Omental fat pad (tissue), 3 donors: ENCODE measurements at regions not wholly inside any gene's neighbourhood (a gene's known extent, or its start where the extent isn't known, plus 50 kb on each side); places are given as distances from the start of the nearest gene placed in this dataset.

Experiments
- ATAC-seq: fragments of 150-250 bp; one replicate; pipeline ENCODE4 v1.9.1; 2016; ENCODE audit warnings: mild to moderate bottlenecking, moderate library complexity; ENCODE audit not compliant: low FRiP score
- DNase-seq: peaks from one replicate; pipeline ENCODE4 v3.0.0-alpha.2; 2019; ENCODE audit warnings: low spot score
- TF ChIP-seq, protein P1 (sequence below), 3 donors: fragments of 450-650 bp; IDR thresholded peaks; one replicate each; pipeline ENCODE4 v1.5.1; 2016 to 2017; ENCODE audit warnings: antibody characterized with exemption in 3 of 3, mild to moderate bottlenecking in 3 of 3, moderate library complexity in 2 of 3

DNA sequence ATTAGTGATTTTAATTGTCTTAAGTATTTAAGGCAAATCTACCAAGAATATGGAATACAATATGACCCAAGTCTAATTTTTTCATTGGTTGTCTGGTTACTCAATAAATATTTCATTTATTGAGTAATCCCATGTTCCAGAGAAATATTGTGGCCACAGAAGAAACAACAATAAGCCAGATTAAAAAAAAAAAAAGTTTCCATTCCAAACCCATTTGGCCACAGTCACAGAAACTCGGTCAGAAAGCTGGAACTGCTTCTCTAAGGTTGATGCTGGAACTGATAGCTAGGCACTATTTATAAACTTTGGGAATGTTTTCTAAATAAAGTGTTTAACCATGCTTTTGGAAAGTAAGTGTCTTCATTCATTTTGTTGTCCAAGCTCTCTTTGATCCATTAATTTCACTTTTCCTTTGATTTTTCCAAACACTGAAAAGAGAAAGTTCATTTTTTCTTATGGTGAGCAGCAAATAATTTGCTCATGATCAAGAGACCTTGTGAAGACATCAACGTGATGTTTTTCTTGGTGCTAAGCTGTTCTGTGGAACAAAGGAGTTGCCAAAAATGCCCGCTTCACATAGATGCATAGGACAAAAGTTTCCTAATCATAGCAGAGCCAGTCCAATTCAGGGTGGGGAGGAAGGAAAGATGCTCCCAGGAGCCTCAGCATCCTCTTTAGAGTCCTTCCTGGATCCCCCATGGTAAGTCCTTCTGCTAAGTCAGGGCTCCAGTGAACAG is 72.1 kb upstream of the CCBE1 start:
- no peak for DNase-seq
- TF ChIP-seq, protein P1, sequence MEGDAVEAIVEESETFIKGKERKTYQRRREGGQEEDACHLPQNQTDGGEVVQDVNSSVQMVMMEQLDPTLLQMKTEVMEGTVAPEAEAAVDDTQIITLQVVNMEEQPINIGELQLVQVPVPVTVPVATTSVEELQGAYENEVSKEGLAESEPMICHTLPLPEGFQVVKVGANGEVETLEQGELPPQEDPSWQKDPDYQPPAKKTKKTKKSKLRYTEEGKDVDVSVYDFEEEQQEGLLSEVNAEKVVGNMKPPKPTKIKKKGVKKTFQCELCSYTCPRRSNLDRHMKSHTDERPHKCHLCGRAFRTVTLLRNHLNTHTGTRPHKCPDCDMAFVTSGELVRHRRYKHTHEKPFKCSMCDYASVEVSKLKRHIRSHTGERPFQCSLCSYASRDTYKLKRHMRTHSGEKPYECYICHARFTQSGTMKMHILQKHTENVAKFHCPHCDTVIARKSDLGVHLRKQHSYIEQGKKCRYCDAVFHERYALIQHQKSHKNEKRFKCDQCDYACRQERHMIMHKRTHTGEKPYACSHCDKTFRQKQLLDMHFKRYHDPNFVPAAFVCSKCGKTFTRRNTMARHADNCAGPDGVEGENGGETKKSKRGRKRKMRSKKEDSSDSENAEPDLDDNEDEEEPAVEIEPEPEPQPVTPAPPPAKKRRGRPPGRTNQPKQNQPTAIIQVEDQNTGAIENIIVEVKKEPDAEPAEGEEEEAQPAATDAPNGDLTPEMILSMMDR (IDR thresholded peaks at IDR 0.05) = no peak
- no peak for ATAC-seq

DNA sequence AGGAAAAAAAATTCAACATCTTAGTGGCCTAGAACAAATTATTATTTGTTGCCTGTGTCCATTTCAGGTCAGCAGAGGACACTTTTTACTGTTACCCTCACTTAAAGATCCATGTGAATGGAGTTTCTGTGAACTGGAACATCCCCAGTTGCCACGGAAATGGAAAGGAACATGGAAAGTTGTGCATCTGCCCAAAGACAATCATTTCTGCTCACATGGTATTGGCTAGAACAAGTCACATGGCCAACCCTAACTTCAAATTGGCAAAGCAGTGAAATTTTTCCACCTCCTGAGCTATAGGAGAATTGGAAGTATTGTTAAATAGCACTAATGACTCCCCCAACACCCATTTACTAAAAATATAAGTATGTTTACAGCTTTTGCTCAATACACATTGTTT is 71.2 kb upstream of the CCBE1 start:
- DNase-seq (no peak), ATAC-seq (no peak)
- TF ChIP-seq, protein P1 (IDR thresholded peaks at IDR 0.05) = no peak

DNA sequence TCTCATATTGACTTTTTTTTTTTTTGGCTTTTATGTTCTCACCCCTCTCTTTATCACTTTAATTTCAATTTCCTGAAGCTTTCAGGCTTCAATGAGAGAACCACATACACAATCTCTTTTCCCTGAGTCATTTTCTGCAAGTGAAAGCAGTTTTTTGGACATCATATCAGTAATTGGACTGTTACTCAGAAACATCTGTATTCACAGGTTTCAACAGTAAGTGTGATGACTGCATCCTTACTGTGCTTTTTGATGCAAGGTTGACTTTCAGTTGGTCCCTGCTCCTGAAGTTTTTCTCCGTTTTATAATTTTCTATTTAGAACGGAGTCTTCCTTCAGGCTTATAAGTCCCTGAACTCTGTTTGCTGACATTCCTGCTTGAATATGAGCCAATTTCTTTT is 70.5 kb upstream of the CCBE1 start:
- TF ChIP-seq, protein P1 (IDR thresholded peaks at IDR 0.05) = no peak
- DNase-seq (no peak), ATAC-seq (no peak)

DNA sequence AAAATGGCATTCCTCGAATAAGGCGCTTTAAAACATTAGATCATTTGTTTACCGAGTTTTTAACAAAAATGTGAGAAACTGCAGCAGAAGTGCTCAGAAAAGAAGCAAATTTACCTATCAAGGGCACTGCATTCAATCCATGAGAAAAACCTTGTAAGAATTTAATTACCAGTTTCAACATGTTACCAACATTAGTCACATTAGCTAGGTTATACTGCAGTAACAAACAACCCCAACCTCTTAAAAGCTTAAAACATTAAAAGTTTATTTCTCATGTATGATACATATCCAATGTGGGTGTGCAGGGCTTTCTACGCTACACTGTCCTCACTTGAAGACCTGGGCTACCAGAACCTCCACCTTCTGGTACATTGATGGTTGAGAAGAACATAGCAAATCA is 68.1 kb upstream of the CCBE1 start:
- ATAC-seq = no peak
- no peak for DNase-seq
- TF ChIP-seq, protein P1 (IDR thresholded peaks at IDR 0.05) = no peak

DNA sequence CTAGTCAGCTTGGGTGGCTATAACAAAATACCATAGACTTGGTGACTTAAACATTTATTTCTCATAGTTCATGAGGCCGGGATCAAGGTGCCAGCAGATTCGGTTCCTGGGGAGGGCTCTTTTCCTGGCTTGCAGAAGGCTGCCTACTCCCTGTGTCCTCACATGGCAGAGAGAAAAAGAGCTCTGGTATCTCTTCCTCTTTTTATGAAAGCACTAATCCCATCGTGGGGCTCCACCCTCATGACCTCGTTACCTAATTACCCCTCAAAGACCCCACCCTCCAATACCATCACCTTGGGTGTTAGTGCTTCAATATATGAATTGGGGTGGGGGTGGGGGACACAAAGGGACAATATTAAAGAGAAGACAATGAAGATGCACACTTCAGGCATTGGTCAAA is 67.1 kb upstream of the CCBE1 start:
- no peak for DNase-seq
- TF ChIP-seq, protein P1 (IDR thresholded peaks at IDR 0.05) = no peak
- ATAC-seq = no peak

DNA sequence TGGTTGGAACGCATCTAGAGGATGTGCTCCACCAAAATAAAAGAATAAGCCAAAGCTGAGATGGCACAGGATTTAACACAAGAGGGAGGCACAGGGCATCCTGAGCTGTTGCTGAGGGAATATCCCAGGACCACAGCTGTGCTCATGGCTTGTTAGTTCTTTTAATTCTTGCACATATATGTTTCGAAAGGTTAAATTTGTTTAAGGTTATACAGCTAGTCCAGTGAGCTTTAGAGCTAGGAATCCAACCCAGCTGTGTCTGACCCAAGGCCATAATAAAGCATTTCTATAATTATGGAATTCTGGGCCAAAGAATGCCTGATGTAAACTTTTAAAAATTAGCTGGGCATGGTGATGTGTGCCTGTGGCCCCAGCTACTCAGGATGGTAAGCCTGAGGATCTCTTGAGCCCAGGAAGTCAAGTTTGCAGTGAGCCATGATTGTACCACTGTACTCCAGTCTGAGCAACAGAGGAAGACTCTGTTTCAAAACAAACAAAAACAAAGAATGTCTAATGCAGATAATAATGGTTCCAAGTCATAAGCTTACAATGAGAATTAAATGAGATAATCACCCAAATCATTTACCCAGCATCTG is 66.4 kb upstream of the CCBE1 start:
- no peak for DNase-seq
- TF ChIP-seq, protein P1 (IDR thresholded peaks at IDR 0.05) = no peak
- ATAC-seq = no peak
